SK-N-SH (cell line): ENCODE measurements at regions not wholly inside any gene's neighbourhood (a gene's known extent, or its start where the extent isn't known, plus 50 kb on each side); places are given as distances from the start of the nearest gene placed in this dataset.
A peak's percentile ranks its signal among the peaks of the same experiment; 100 is the strongest.

Source experiments
- CTCF ChIA-PET: fragments of 300-600, 350-600 bp; formaldehyde crosslinking; extraction: SDS; loops from one replicate; lab custom pipeline; 2021; lab: Yijun Ruan, JAX
- POLR2A ChIA-PET: fragments of 350-600 bp; sonication (Branson Sonifier 250); formaldehyde crosslinking; extraction: SDS; loops from one replicate; lab custom pipeline; 2020; ENCODE audit warnings: antibody characterized with exemption, inconsistent platforms; lab: Yijun Ruan, JAX
- DNase-seq: peaks from one replicate; pipeline ENCODE4 v3.0.0; 2012
- H2AFZ ChIP-seq: fragments of 200-600 bp; sonication (generic); 2 replicates; pipeline ENCODE4 v1.8.1; 2016; ENCODE audit warnings: antibody characterized with exemption, mild to moderate bottlenecking, low read depth
- H3F3A ChIP-seq: fragments of 200-600 bp; sonication (generic); replicated peaks from 2 replicates; pipeline ENCODE3; 2016; ENCODE audit warnings: antibody characterized with exemption, mild to moderate bottlenecking; ENCODE audit not compliant: insufficient read depth
- H3K27ac ChIP-seq, 2 experiments: fragments of 200-500 bp in 1 of 2; fragments of 200-600 bp in 1 of 2; sonication (Bioruptor generic) in 1 of 2; sonication (generic), shearing (Covaris generic) in 1 of 2; 2 replicates each; pipeline versions ENCODE4 v1.5.1 to v1.6.1; 2014 to 2016; ENCODE audit warnings: low read depth in 2 of 2, inconsistent platforms in 1 of 2, low read length in 1 of 2, mild to moderate bottlenecking in 1 of 2, mixed read lengths in 1 of 2
- H3K27me3 ChIP-seq: fragments of 200-600 bp; sonication (generic), shearing (Covaris generic); 2 replicates; pipeline ENCODE4 v1.6.1; 2016; ENCODE audit warnings: mixed run types; ENCODE audit not compliant: insufficient read depth
- H3K36me3 ChIP-seq, 2 experiments: fragments of 200-500 bp in 1 of 2; fragments of 200-600 bp in 1 of 2; sonication (Bioruptor generic) in 1 of 2; sonication (generic) in 1 of 2; replicated peaks in 1 of 2; 2 replicates each; pipeline versions ENCODE3 to v1.5.1; 2014 to 2016; ENCODE audit warnings: low read length in 1 of 2, mild to moderate bottlenecking in 1 of 2; ENCODE audit not compliant: insufficient read depth in 2 of 2, control insufficient read depth in 1 of 2
- H3K4me1 ChIP-seq, 2 experiments: fragments of 200-500 bp in 1 of 2; fragments of 200-600 bp in 1 of 2; sonication (Bioruptor generic) in 1 of 2; sonication (generic), shearing (Covaris generic) in 1 of 2; 2 replicates each; pipeline versions ENCODE4 v1.5.1 to v1.6.1; 2014 to 2016; ENCODE audit warnings: low read depth in 1 of 2, low read length in 1 of 2, mixed run types in 1 of 2; ENCODE audit not compliant: insufficient read depth in 2 of 2, control insufficient read depth in 1 of 2
- H3K4me2 ChIP-seq: fragments of 200-600 bp; sonication (generic), shearing (Covaris generic); 2 replicates; pipeline ENCODE4 v1.6.1; 2017; ENCODE audit warnings: mixed run types
- H3K4me3 ChIP-seq, 2 experiments: fragments of 200-500 bp in 1 of 2; fragments of 200-600 bp in 1 of 2; sonication (Bioruptor generic) in 1 of 2; sonication (generic), shearing (Covaris generic) in 1 of 2; 2 replicates each; pipeline versions ENCODE4 v1.5.1 to v1.8.1; 2014 to 2016; ENCODE audit warnings: low read depth in 2 of 2, inconsistent platforms in 1 of 2, low read length in 1 of 2, mild to moderate bottlenecking in 1 of 2, mixed read lengths in 1 of 2, moderate library complexity in 1 of 2
- H3K79me2 ChIP-seq: fragments of 200-600 bp; sonication (generic); 2 replicates; pipeline ENCODE4 v1.8.1; 2017; ENCODE audit warnings: mild to moderate bottlenecking; ENCODE audit not compliant: insufficient read depth
- H3K9ac ChIP-seq: fragments of 200-600 bp; sonication (generic); 2 replicates; pipeline ENCODE4 v1.6.1; 2017; ENCODE audit warnings: mixed run types
- H3K9me2 ChIP-seq: fragments of 200-600 bp; sonication (generic); 2 replicates; pipeline ENCODE4 v1.6.1; 2017; ENCODE audit warnings: mixed run types
- H3K9me3 ChIP-seq: fragments of 200-600 bp; sonication (generic); 2 replicates; pipeline ENCODE4 v1.6.1; 2017; ENCODE audit warnings: mixed run types, mild to moderate bottlenecking, moderate library complexity
- H4K20me1 ChIP-seq: fragments of 200-600 bp; sonication (generic); 2 replicates; pipeline ENCODE4 v1.6.1; 2017; ENCODE audit warnings: mild to moderate bottlenecking, mixed run types; ENCODE audit not compliant: insufficient read depth
- ELF1 ChIP-seq: IDR thresholded peaks from 2 replicates; pipeline ENCODE4 v1.4.0; 2012
- GABPA ChIP-seq: IDR thresholded peaks from 2 replicates; pipeline ENCODE4 v1.4.0; 2012; ENCODE audit warnings: low read depth, mild to moderate bottlenecking
- GATA2 ChIP-seq: sonication (generic); formaldehyde crosslinking; IDR thresholded peaks from 2 replicates; pipeline ENCODE4 v1.5.0; 2020; ENCODE audit warnings: mild to moderate bottlenecking, missing genetic modification reagents
- JUND ChIP-seq: IDR thresholded peaks from 2 replicates; pipeline ENCODE4 v1.4.0; 2012
- MAX ChIP-seq: IDR thresholded peaks from 2 replicates; pipeline ENCODE4 v1.4.0; 2012; ENCODE audit warnings: low read depth
- NFIC ChIP-seq: IDR thresholded peaks from 2 replicates; pipeline ENCODE4 v1.4.0; 2012; ENCODE audit warnings: borderline replicate concordance
- PBX3 ChIP-seq: IDR thresholded peaks from 2 replicates; pipeline ENCODE4; 2012
- RCOR1 ChIP-seq: fragments of 150-350 bp; IDR thresholded peaks from 2 replicates; pipeline ENCODE4 v1.6.1; 2017; ENCODE audit warnings: antibody characterized with exemption, low read length
- REST ChIP-seq: IDR thresholded peaks from 2 replicates; pipeline ENCODE4 v1.6.1; 2012; ENCODE audit warnings: mild to moderate bottlenecking, low read depth, low read length, moderate library complexity
- SIN3A ChIP-seq: IDR thresholded peaks from 2 replicates; pipeline ENCODE4 v1.6.1; 2012; ENCODE audit warnings: low read depth, mild to moderate bottlenecking, low read length, moderate library complexity, borderline replicate concordance
- SMC3 ChIP-seq: IDR thresholded peaks from 2 replicates; pipeline ENCODE4 v1.6.1; 2012; ENCODE audit warnings: low read depth, low read length, improper control_type of control experiment
- TAF1 ChIP-seq: IDR thresholded peaks from 2 replicates; pipeline ENCODE4 v1.6.1; 2012; ENCODE audit warnings: low read depth, mild to moderate bottlenecking, low read length, moderate library complexity, borderline replicate concordance
- TEAD4 ChIP-seq: IDR thresholded peaks from 2 replicates; pipeline ENCODE4 v1.4.0; 2012; ENCODE audit warnings: mild to moderate bottlenecking, borderline replicate concordance; ENCODE audit not compliant: insufficient read depth
- WGBS: methylation state at CpG from one replicate; pipeline ENCODE4 v1.1.6; 2017; ENCODE audit warnings: low lambda C conversion rate; 5-methylcytosine and 5-hydroxymethylcytosine counted together

GRCh38 chr3:146313031-146313745 is 62.3 kb upstream of the PLSCR4 start (continued):
- TF ChIP-seq PBX3 = no peak
- TF ChIP-seq MAX = no peak
- TF ChIP-seq TAF1 = no peak
- no peak for TF ChIP-seq ELF1
- no peak for TF ChIP-seq SIN3A
- no peak for TF ChIP-seq SMC3
- no peak for TF ChIP-seq NFIC
- no peak for TF ChIP-seq JUND

- Histone ChIP-seq H3F3A (peaks cover 10% of the 10 kb centered on the region), H3K9ac (peak overlapping the region; percentile 9; the same call in 1 of the 2 replicates), H3K4me2 (peak overlapping the region; percentile 62; the same call in 1 of the 2 replicates), H3K4me1 (peaks cover 0 to 9% of the 10 kb centered on the region in 2 experiments; a peak in 1 of 4 replicates), H3K36me3 (no peaks in the 10 kb centered on the region), H2AFZ (peak overlapping the region; percentile 61), H3K79me2 (no peaks in the 10 kb centered on the region), H3K9me3 (peaks cover 9% of the 10 kb centered on the region), H4K20me1 (no peaks in the 10 kb centered on the region), H3K4me3 (peak overlapping the region in 1 of 2 experiments; percentile 8; a peak in 1 of 4 replicates), H3K27me3 (no peaks in the 10 kb centered on the region), H3K9me2 (no peaks in the 10 kb centered on the region), H3K27ac (peak overlapping the region in 1 of 2 experiments; percentile 68; a peak in 2 of 4 replicates)
- DNase-seq = no peak
- POLR2A ChIA-PET = no interaction called here
- 23% methylated on average over 3 of the region's 3 CpGs for WGBS
- CTCF ChIA-PET = no interaction called here
- TF ChIP-seq TEAD4 (no peak), PBX3 (no peak), REST (no peak), GATA2 (no peak), RCOR1 (no peak), GABPA (no peak)
These were observed 57.8 kb upstream of the PLSCR4 start for GRCh38 chr3:146308682-146309081.
